ENCODE measurements at regions not wholly inside any gene's neighbourhood (a gene's known extent, or its start where the extent isn't known, plus 50 kb on each side); places are given as distances from the start of the nearest gene placed in this dataset.

DNA sequence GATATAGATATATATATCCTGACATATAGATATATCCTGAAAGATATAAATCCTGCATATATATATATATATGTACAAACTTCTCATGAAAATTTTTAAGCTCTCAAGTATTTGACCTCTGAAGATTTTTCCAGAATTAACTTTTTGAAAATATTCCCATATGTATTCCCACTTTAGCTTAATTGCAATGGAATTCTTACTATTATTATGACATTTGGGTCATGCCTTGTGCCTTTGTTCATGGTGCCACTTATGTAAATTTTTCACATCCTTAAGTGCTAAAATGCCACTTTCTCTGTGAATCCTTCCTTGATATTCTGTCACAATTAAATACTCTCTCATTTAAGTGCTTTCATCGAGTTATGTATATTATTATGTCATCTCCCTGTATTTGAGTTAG is 398.2 kb upstream of the SEL1L start:
- TF ChIP-seq, protein P1, sequence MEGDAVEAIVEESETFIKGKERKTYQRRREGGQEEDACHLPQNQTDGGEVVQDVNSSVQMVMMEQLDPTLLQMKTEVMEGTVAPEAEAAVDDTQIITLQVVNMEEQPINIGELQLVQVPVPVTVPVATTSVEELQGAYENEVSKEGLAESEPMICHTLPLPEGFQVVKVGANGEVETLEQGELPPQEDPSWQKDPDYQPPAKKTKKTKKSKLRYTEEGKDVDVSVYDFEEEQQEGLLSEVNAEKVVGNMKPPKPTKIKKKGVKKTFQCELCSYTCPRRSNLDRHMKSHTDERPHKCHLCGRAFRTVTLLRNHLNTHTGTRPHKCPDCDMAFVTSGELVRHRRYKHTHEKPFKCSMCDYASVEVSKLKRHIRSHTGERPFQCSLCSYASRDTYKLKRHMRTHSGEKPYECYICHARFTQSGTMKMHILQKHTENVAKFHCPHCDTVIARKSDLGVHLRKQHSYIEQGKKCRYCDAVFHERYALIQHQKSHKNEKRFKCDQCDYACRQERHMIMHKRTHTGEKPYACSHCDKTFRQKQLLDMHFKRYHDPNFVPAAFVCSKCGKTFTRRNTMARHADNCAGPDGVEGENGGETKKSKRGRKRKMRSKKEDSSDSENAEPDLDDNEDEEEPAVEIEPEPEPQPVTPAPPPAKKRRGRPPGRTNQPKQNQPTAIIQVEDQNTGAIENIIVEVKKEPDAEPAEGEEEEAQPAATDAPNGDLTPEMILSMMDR (conservative IDR thresholded peaks at IDR 0.05; ENCODE audit: low read length), result no peak
- TF ChIP-seq EZH2phosphoT487 (IDR thresholded peaks at IDR 0.05; ENCODE audit: borderline replicate concordance, low read depth, low read length), result no peak

All from OCI-LY7 (cell line).